IPS DF 19.7 (cell line): ENCODE measurements at regions not wholly inside any gene's neighbourhood (a gene's known extent, or its start where the extent isn't known, plus 50 kb on each side); places are given as distances from the start of the nearest gene placed in this dataset.
"Not testable (repeated sequence)": the region's sequence is repeated elsewhere in the genome, so short reads cannot be mapped to it uniquely, and the experiment has no call there.

ENCODE experiments used
- DNase-seq: peaks from one replicate; pipeline ENCODE4 v3.0.0-alpha.2; 2013; ENCODE audit warnings: low read depth, low spot score

- no peak for DNase-seq
Measured at GRCh38 chr2:56801214-56801613, 617.4 kb downstream of the CCDC85A start.

GRCh38 chr2:56801770-56802169 is 618.0 kb downstream of the CCDC85A start:
- DNase-seq: no peak

GRCh38 chr2:56803596-56803995 is 619.8 kb downstream of the CCDC85A start:
- no peak for DNase-seq

GRCh38 chr2:56806924-56807323 is 623.1 kb downstream of the CCDC85A start:
- no peak for DNase-seq

GRCh38 chr2:56807861-56808260 is 624.1 kb downstream of the CCDC85A start:
- DNase-seq: no peak

- no peak for DNase-seq
Measured at GRCh38 chr2:56811401-56811800, 627.6 kb downstream of the CCDC85A start.

- DNase-seq: no peak
Measured at GRCh38 chr2:56812432-56812831, 628.6 kb downstream of the CCDC85A start.

- DNase-seq: no peak
Measured at GRCh38 chr2:56813490-56813889, 629.7 kb downstream of the CCDC85A start.

GRCh38 chr2:56816666-56817065 is 632.9 kb downstream of the CCDC85A start:
- no peak for DNase-seq

GRCh38 chr2:56831780-56832179 is 648.0 kb downstream of the CCDC85A start:
- no peak for DNase-seq

- DNase-seq: no peak
Measured at GRCh38 chr2:56834686-56835085, 650.9 kb downstream of the CCDC85A start.

GRCh38 chr2:56840009-56840408 is 656.2 kb downstream of the CCDC85A start:
- not testable (repeated sequence) for DNase-seq

- no peak for DNase-seq
Measured at GRCh38 chr2:56860991-56861390, 677.2 kb downstream of the CCDC85A start.

- no peak for DNase-seq
Measured at GRCh38 chr2:56871644-56872043, 687.9 kb downstream of the CCDC85A start.

- DNase-seq: no peak
Measured at GRCh38 chr2:56874717-56875116, 690.9 kb downstream of the CCDC85A start.

GRCh38 chr2:56889738-56890137 is 705.9 kb downstream of the CCDC85A start:
- no peak for DNase-seq

- no peak for DNase-seq
Measured at GRCh38 chr2:56892382-56892781, 708.6 kb downstream of the CCDC85A start.

GRCh38 chr2:56898986-56899385 is 715.2 kb downstream of the CCDC85A start:
- DNase-seq: no peak

GRCh38 chr2:56912490-56912889 is 728.7 kb downstream of the CCDC85A start:
- no peak for DNase-seq

GRCh38 chr2:56918790-56919189 is 735.0 kb downstream of the CCDC85A start:
- no peak for DNase-seq

- DNase-seq: no peak
Measured at GRCh38 chr2:56933976-56934375, 750.2 kb downstream of the CCDC85A start.

GRCh38 chr2:56934866-56935265 is 751.1 kb downstream of the CCDC85A start:
- no peak for DNase-seq

- DNase-seq: no peak
Measured at GRCh38 chr2:56940054-56940453, 756.3 kb downstream of the CCDC85A start.

GRCh38 chr2:56952871-56953270 is 769.1 kb downstream of the CCDC85A start:
- no peak for DNase-seq

GRCh38 chr2:56960581-56960980 is 776.8 kb downstream of the CCDC85A start:
- no peak for DNase-seq
